ENCODE measurements at regions not wholly inside any gene's neighbourhood (a gene's known extent, or its start where the extent isn't known, plus 50 kb on each side); places are given as distances from the start of the nearest gene placed in this dataset.

DNA sequence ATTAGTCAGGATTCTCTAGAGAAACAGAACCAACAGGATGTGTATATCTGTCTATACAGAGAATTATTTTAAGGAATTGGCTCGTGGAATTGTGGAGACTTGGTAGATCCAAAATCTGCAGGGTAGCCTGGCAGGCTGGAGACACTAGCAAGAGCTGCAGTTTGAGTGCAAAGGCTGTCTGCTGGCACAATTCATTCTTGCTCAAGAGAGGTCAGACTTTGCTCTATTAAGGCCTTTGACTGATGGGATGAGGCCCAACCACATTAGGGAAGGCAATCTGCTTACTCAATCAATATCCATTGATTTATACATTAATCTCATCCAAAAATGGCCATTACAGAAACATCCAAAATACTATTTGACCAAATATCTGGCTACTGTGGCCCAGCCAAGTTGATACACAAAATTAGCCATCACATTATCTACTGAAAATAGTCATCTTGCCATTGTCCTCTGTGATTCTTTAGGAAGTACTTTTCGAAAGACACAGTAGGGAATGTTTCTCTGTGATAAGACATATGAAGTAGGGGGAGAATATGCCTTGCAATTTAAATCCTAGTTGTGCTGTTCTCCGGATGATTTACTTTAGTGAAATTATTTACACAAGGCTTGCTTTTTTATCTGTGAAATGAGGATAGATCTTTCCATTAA lies 873.8 kb downstream of the ROBO2 start:
- Histone ChIP-seq H3K9me2 (replicated peaks; ENCODE audit: insufficient read depth, low read length) (no peaks in the 10 kb centered on the region), H3F3A (ENCODE audit: insufficient read depth) (no peaks in the 10 kb centered on the region), H3K36me3 (ENCODE audit: low read length) (no peaks in the 10 kb centered on the region), H3K9ac (ENCODE audit: low read length) (no peak overlapping the region), H3K27ac (ENCODE audit: low read depth, low read length) (no peak overlapping the region), H4K20me1 (ENCODE audit: low read depth, low read length) (no peaks in the 10 kb centered on the region), H3K9me3 (ENCODE audit: insufficient read depth, low read length) (no peaks in the 10 kb centered on the region), H3K4me2 (ENCODE audit: low read depth, low read length, poor library complexity, severe bottlenecking) (no peak overlapping the region), H2AFZ (ENCODE audit: low read depth, low read length, severe bottlenecking) (no peak overlapping the region), H3K27me3 (ENCODE audit: low read length) (no peaks in the 10 kb centered on the region), H3K79me2 (ENCODE audit: insufficient read depth, low read length) (no peaks in the 10 kb centered on the region), H3K4me3 (ENCODE audit: insufficient read depth, low read length, poor library complexity, severe bottlenecking) (no peak overlapping the region)
- TF ChIP-seq, protein P1, sequence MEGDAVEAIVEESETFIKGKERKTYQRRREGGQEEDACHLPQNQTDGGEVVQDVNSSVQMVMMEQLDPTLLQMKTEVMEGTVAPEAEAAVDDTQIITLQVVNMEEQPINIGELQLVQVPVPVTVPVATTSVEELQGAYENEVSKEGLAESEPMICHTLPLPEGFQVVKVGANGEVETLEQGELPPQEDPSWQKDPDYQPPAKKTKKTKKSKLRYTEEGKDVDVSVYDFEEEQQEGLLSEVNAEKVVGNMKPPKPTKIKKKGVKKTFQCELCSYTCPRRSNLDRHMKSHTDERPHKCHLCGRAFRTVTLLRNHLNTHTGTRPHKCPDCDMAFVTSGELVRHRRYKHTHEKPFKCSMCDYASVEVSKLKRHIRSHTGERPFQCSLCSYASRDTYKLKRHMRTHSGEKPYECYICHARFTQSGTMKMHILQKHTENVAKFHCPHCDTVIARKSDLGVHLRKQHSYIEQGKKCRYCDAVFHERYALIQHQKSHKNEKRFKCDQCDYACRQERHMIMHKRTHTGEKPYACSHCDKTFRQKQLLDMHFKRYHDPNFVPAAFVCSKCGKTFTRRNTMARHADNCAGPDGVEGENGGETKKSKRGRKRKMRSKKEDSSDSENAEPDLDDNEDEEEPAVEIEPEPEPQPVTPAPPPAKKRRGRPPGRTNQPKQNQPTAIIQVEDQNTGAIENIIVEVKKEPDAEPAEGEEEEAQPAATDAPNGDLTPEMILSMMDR (IDR thresholded peaks at IDR 0.05; ENCODE audit: insufficient read depth, low read length, poor library complexity, severe bottlenecking) = no peak
- no peak for TF ChIP-seq EZH2phosphoT487 (conservative IDR thresholded peaks at IDR 0.05; ENCODE audit: low read length)

DNA sequence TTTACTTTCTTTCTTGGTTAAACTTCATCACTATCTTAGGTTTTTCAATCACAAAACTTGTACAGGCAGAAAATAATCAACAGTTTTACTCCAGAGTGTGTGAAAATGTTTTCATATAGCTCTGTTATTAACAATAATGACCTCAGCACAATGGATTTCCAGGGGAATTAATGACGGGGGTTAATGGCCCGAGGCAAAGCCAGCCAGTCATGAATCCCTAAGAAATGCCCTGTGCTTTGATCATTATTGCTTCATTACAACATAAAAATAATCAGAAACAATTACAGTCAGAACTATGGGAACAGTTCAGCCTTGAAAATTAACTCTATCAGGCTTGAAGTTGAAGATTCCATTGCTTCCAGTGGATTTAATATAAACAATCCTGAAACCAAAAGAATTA lies 875.4 kb downstream of the ROBO2 start:
- H3K4me2 ChIP-seq (ENCODE audit: low read depth, low read length, poor library complexity, severe bottlenecking) = no peak overlapping the region

DNA sequence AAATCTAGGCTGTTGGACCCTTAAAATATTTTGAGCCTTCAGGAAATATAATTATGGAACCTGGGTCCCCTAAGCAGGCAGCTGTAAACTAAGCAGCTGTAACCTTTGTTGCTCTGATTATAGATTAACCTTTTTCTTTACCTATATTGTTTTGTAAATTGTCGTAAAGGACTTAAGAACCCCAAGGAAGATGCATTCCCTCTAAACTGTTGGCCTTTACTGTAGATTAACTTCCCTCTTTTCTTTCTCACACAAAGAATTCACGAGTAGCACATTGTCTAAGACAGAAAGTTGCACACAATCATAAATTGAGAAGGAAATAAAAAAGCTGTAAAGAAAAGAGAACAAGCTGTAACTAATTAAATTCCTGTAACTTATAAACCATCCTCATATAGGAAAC lies 877.3 kb downstream of the ROBO2 start:
- Histone ChIP-seq H3F3A (ENCODE audit: insufficient read depth) (no peaks in the 10 kb centered on the region), H3K27me3 (ENCODE audit: low read length) (no peaks in the 10 kb centered on the region), H3K36me3 (ENCODE audit: low read length) (no peaks in the 10 kb centered on the region), H3K79me2 (ENCODE audit: insufficient read depth, low read length) (no peaks in the 10 kb centered on the region), H3K9me3 (ENCODE audit: insufficient read depth, low read length) (no peaks in the 10 kb centered on the region), H2AFZ (ENCODE audit: low read depth, low read length, severe bottlenecking) (no peak overlapping the region), H3K9ac (ENCODE audit: low read length) (no peak overlapping the region), H3K9me2 (replicated peaks; ENCODE audit: insufficient read depth, low read length) (no peaks in the 10 kb centered on the region), H3K4me3 (ENCODE audit: insufficient read depth, low read length, poor library complexity, severe bottlenecking) (no peak overlapping the region), H4K20me1 (ENCODE audit: low read depth, low read length) (no peaks in the 10 kb centered on the region), H3K4me2 (ENCODE audit: low read depth, low read length, poor library complexity, severe bottlenecking) (no peak overlapping the region), H3K27ac (ENCODE audit: low read depth, low read length) (no peak overlapping the region)
- no peak for TF ChIP-seq EZH2phosphoT487 (conservative IDR thresholded peaks at IDR 0.05; ENCODE audit: low read length)
- TF ChIP-seq, protein P1 (IDR thresholded peaks at IDR 0.05; ENCODE audit: insufficient read depth, low read length, poor library complexity, severe bottlenecking) = no peak

More for the DNA sequence above, 875.4 kb downstream of the ROBO2 start:
- Histone ChIP-seq H3K79me2 (ENCODE audit: insufficient read depth, low read length) (no peaks in the 10 kb centered on the region), H3K9me2 (replicated peaks; ENCODE audit: insufficient read depth, low read length) (no peaks in the 10 kb centered on the region), H3K9ac (ENCODE audit: low read length) (no peak overlapping the region), H3F3A (ENCODE audit: insufficient read depth) (no peaks in the 10 kb centered on the region), H3K27me3 (ENCODE audit: low read length) (no peaks in the 10 kb centered on the region), H3K27ac (ENCODE audit: low read depth, low read length) (no peak overlapping the region), H3K9me3 (ENCODE audit: insufficient read depth, low read length) (no peaks in the 10 kb centered on the region), H3K4me3 (ENCODE audit: insufficient read depth, low read length, poor library complexity, severe bottlenecking) (no peak overlapping the region), H4K20me1 (ENCODE audit: low read depth, low read length) (no peaks in the 10 kb centered on the region), H3K36me3 (ENCODE audit: low read length) (no peaks in the 10 kb centered on the region), H2AFZ (ENCODE audit: low read depth, low read length, severe bottlenecking) (no peak overlapping the region)
- TF ChIP-seq EZH2phosphoT487 (conservative IDR thresholded peaks at IDR 0.05; ENCODE audit: low read length) = no peak
- TF ChIP-seq, protein P1 (IDR thresholded peaks at IDR 0.05; ENCODE audit: insufficient read depth, low read length, poor library complexity, severe bottlenecking) = no peak
